HCT116 (cell line): ENCODE measurements at regions not wholly inside any gene's neighbourhood (a gene's known extent, or its start where the extent isn't known, plus 50 kb on each side); places are given as distances from the start of the nearest gene placed in this dataset.

Experiments used
- ATAC-seq: fragments of 200-7000 bp; cut with Tn5 transposase; 2 replicates; pipeline ENCODE4 v1.9.1; 2020; ENCODE audit warnings: mild to moderate bottlenecking, moderate library complexity
- BruUV-seq: library from RNA; stranded (reverse); fragments of 400-500 nt; replicated peaks from 2 replicates; lab custom pipeline; 2021; lab: Mats Ljungman, UMichigan
- CTCF ChIA-PET: fragments of 300-600 bp; sonication (Branson Sonifier 250); formaldehyde crosslinking; loops from one replicate; lab custom pipeline; 2021; ENCODE audit warnings: antibody characterized with exemption; lab: Charles Lee
- POLR2A ChIA-PET: fragments of 300-600, 350-600 bp; sonication (Branson Sonifier 250); formaldehyde crosslinking; loops from one replicate; lab custom pipeline; 2021; ENCODE audit warnings: antibody characterized with exemption; lab: Charles Lee
- RAD21 ChIA-PET, 2 experiments: fragments of 300-600 bp; sonication (Branson Sonifier 250); formaldehyde crosslinking; loops; one replicate each; lab custom pipeline; 2023; ENCODE audit warnings: low total read pairs in 2 of 2; ENCODE audit not compliant: uncharacterized antibody in 2 of 2, unreplicated experiment in 2 of 2, low non-redundant PET in 1 of 2; lab: Charles Lee
- DNase-seq: peaks from one replicate; pipeline ENCODE4 v3.0.0-alpha.2; 2010; ENCODE audit warnings: low read depth, low spot score
- H2AFZ ChIP-seq: fragments of 200-600 bp; shearing (Covaris generic), sonication (generic); 2 replicates; pipeline ENCODE4 v1.6.1; 2017; ENCODE audit warnings: low read depth, mixed run types, mixed read lengths, antibody characterized with exemption, low read length; ENCODE audit not compliant: poor library complexity, severe bottlenecking
- H3K27ac ChIP-seq: 2 replicates; pipeline ENCODE4 v1.5.1; 2012; ENCODE audit warnings: low read depth, low read length
- H3K27me3 ChIP-seq: fragments of 200-600 bp; sonication (generic); 2 replicates; pipeline ENCODE4 v1.6.1; 2016; ENCODE audit warnings: mixed run types, low read length, mixed read lengths; ENCODE audit not compliant: insufficient read depth
- H3K36me3 ChIP-seq, 2 experiments: fragments of 200-500 bp in 1 of 2; fragments of 200-600 bp in 1 of 2; sonication (Bioruptor generic) in 1 of 2; sonication (generic) in 1 of 2; 2 replicates each; pipeline versions ENCODE4 v1.5.1 to v1.6.1; 2014 to 2016; ENCODE audit warnings: low read length in 2 of 2, inconsistent platforms in 1 of 2, mixed read lengths in 1 of 2, mixed run types in 1 of 2; ENCODE audit not compliant: insufficient read depth in 2 of 2, control insufficient read depth in 1 of 2
- H3K4me1 ChIP-seq, 2 experiments: fragments of 200-600 bp in 1 of 2; sonication (generic) in 1 of 2; 2 replicates each; pipeline versions ENCODE4 v1.5.1 to v1.6.1; 2012 to 2017; ENCODE audit warnings: low read length in 2 of 2, inconsistent platforms in 1 of 2, mild to moderate bottlenecking in 1 of 2, mixed read lengths in 1 of 2, mixed run types in 1 of 2, moderate library complexity in 1 of 2; ENCODE audit not compliant: insufficient read depth in 2 of 2, control insufficient read depth in 1 of 2
- H3K4me2 ChIP-seq: fragments of 200-600 bp; sonication (generic); 2 replicates; pipeline ENCODE4 v1.6.1; 2017; ENCODE audit warnings: mixed run types, low read length, mixed read lengths
- H3K4me3 ChIP-seq, 2 experiments: fragments of 200-600 bp in 1 of 2; sonication (generic) in 1 of 2; replicated peaks in 1 of 2; 2 replicates each; pipeline ENCODE4 v1.5.1; 2011 to 2016; ENCODE audit warnings: low read length in 2 of 2, control low read depth in 1 of 2, low read depth in 1 of 2, mild to moderate bottlenecking in 1 of 2, mixed read lengths in 1 of 2, mixed run types in 1 of 2
- H3K79me2 ChIP-seq: fragments of 200-600 bp; sonication (generic); 2 replicates; pipeline ENCODE4 v1.6.1; 2017; ENCODE audit warnings: mild to moderate bottlenecking, mixed run types, low read length, moderate library complexity, mixed read lengths; ENCODE audit not compliant: insufficient read depth
- H3K9ac ChIP-seq: fragments of 200-600 bp; sonication (generic); 2 replicates; pipeline ENCODE4 v1.6.1; 2016; ENCODE audit warnings: low read length, mixed read lengths
- H3K9me2 ChIP-seq: fragments of 200-600 bp; sonication (generic), shearing (Covaris generic); 2 replicates; pipeline ENCODE4 v1.6.1; 2017; ENCODE audit warnings: mixed run types, mild to moderate bottlenecking, moderate library complexity; ENCODE audit not compliant: insufficient read depth
- H3K9me3 ChIP-seq, 2 experiments: fragments of 200-500 bp in 1 of 2; fragments of 200-600 bp in 1 of 2; sonication (Bioruptor generic) in 1 of 2; sonication (generic) in 1 of 2; 2 replicates each; pipeline ENCODE4 v1.6.1; 2014 to 2017; ENCODE audit warnings: low read length in 2 of 2, mixed read lengths in 2 of 2, inconsistent platforms in 1 of 2, low read depth in 1 of 2, mild to moderate bottlenecking in 1 of 2, mixed run types in 1 of 2, moderate library complexity in 1 of 2; ENCODE audit not compliant: control insufficient read depth in 1 of 2, insufficient read depth in 1 of 2
- H4K20me1 ChIP-seq: fragments of 200-600 bp; sonication (generic), shearing (Covaris generic); 2 replicates; pipeline ENCODE4 v1.6.1; 2017; ENCODE audit warnings: mixed run types, mild to moderate bottlenecking, moderate library complexity; ENCODE audit not compliant: insufficient read depth
- ELF1 ChIP-seq: IDR thresholded peaks from 2 replicates; pipeline ENCODE4 v1.6.1; 2012; ENCODE audit warnings: low read depth, borderline replicate concordance
- EZH2phosphoT487 ChIP-seq: fragments of 200-600 bp; IDR thresholded peaks from 2 replicates; pipeline ENCODE4 v1.6.1; 2018; ENCODE audit warnings: antibody characterized with exemption, borderline replicate concordance
- POLR2AphosphoS5 ChIP-seq: IDR thresholded peaks from 2 replicates; pipeline ENCODE4 v1.6.1; 2011; ENCODE audit warnings: mild to moderate bottlenecking, low read depth, low read length, moderate library complexity
- REST ChIP-seq: IDR thresholded peaks from 2 replicates; pipeline ENCODE4 v1.6.1; 2012; ENCODE audit warnings: low read depth
- SIN3A ChIP-seq: IDR thresholded peaks from 2 replicates; pipeline ENCODE4 v1.6.1; 2012; ENCODE audit warnings: low read depth
- intact Hi-C: fragments of 100-400 bp; cut with micrococcal nuclease; formaldehyde crosslinking; loops from 2 replicates; pipeline ENCODE4 v1.10.0; 2022

- no peaks in the 10 kb centered on the region for H3K36me3 ChIP-seq
- DNase-seq: no peak
Measured at GRCh38 chr20:60921022-60921622, 330.9 kb upstream of the CDH4 start.

More at GRCh38 chr20:60921022-60921622, 330.9 kb upstream of the CDH4 start:
- Histone ChIP-seq H3K4me3 (no peak overlapping the region), H3K4me2 (no peak overlapping the region), H2AFZ (no peak overlapping the region), H4K20me1 (no peaks in the 10 kb centered on the region), H3K9me3 (peaks cover 21 to 29% of the 10 kb centered on the region in 2 experiments; a peak in 2 of 4 replicates), H3K9ac (no peak overlapping the region), H3K9me2 (no peaks in the 10 kb centered on the region), H3K27me3 (no peaks in the 10 kb centered on the region), H3K79me2 (no peaks in the 10 kb centered on the region), H3K4me1 (no peaks in the 10 kb centered on the region), H3K27ac (no peak overlapping the region)
- TF ChIP-seq ELF1: no peak
- peak; percentile 40 for TF ChIP-seq REST
- no peak for TF ChIP-seq EZH2phosphoT487
- no peak for TF ChIP-seq SIN3A
- no peak for TF ChIP-seq POLR2AphosphoS5
- BruUV-seq: no TSS peak
- ChIA-PET RAD21 (no interaction called here), POLR2A (no interaction called here), CTCF (no interaction called here)
- ATAC-seq: no peak
- intact Hi-C loops: no loop called here
